Neural progenitor cell (in vitro differentiated cells): ENCODE measurements at regions not wholly inside any gene's neighbourhood (a gene's known extent, or its start where the extent isn't known, plus 50 kb on each side); places are given as distances from the start of the nearest gene placed in this dataset.

Experiments
- EZH2 ChIP-seq: fragments of 200-600 bp; sonication (generic); IDR thresholded peaks from 2 replicates; pipeline ENCODE4 v1.6.1; 2017; ENCODE audit warnings: antibody characterized with exemption, mild to moderate bottlenecking, moderate library complexity
- EZH2phosphoT487 ChIP-seq: fragments of 200-600 bp; sonication (generic); IDR thresholded peaks from 2 replicates; pipeline ENCODE4 v1.6.1; 2017; ENCODE audit warnings: antibody characterized with exemption
- TF ChIP-seq, protein P1 (sequence below): fragments of 200-600 bp; sonication (generic); IDR thresholded peaks from 2 replicates; pipeline ENCODE4 v1.5.1; 2017; ENCODE audit warnings: antibody characterized with exemption, mild to moderate bottlenecking

DNA sequence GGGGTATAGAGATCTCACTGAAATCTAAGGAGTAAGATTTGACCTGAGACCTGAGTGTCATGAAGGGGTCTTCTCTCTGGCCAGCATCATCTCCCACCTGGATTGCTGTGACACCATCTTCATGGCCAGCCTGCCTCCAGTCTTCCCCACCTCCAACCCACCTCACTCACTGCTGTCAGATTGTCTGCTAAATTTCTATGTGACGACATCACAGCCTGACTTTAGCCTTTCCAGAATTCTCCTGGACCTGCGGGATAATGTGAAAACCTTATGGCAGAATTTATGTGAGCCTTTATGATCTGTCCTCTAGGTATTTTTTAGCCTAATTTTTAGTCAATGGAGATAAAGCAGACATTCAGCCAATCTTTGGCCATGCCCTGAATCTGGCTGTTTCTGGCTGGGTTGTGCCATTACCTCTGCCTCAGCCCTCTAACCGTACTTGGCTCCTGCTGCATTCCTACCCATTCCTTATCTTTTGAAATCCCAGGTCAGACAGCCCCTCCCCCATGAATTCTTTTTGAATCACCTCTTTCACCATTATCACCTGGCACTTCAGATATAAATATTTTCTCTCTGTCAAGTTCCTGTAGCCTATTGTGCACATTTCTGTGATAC lies 66.4 kb upstream of the MMADHC start:
- TF ChIP-seq EZH2phosphoT487 (no peak), EZH2 (no peak)
- TF ChIP-seq, protein P1, sequence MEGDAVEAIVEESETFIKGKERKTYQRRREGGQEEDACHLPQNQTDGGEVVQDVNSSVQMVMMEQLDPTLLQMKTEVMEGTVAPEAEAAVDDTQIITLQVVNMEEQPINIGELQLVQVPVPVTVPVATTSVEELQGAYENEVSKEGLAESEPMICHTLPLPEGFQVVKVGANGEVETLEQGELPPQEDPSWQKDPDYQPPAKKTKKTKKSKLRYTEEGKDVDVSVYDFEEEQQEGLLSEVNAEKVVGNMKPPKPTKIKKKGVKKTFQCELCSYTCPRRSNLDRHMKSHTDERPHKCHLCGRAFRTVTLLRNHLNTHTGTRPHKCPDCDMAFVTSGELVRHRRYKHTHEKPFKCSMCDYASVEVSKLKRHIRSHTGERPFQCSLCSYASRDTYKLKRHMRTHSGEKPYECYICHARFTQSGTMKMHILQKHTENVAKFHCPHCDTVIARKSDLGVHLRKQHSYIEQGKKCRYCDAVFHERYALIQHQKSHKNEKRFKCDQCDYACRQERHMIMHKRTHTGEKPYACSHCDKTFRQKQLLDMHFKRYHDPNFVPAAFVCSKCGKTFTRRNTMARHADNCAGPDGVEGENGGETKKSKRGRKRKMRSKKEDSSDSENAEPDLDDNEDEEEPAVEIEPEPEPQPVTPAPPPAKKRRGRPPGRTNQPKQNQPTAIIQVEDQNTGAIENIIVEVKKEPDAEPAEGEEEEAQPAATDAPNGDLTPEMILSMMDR, result no peak
